DND-41 (cell line): ENCODE measurements at regions not wholly inside any gene's neighbourhood (a gene's known extent, or its start where the extent isn't known, plus 50 kb on each side); places are given as distances from the start of the nearest gene placed in this dataset.

Experiments used
- CTCF ChIP-seq: IDR thresholded peaks from 2 replicates; pipeline ENCODE4 v1.5.1; 2012; ENCODE audit warnings: borderline replicate concordance, low read length, moderate library complexity, mild to moderate bottlenecking; ENCODE audit not compliant: poor library complexity, severe bottlenecking; ENCODE audit errors: extremely low read depth
- EZH2 ChIP-seq: IDR thresholded peaks from 3 replicates; pipeline ENCODE4 v1.6.1; 2012; ENCODE audit warnings: borderline replicate concordance, low read depth, mild to moderate bottlenecking, moderate library complexity, low read length, inconsistent platforms; ENCODE audit not compliant: severe bottlenecking

DNA sequence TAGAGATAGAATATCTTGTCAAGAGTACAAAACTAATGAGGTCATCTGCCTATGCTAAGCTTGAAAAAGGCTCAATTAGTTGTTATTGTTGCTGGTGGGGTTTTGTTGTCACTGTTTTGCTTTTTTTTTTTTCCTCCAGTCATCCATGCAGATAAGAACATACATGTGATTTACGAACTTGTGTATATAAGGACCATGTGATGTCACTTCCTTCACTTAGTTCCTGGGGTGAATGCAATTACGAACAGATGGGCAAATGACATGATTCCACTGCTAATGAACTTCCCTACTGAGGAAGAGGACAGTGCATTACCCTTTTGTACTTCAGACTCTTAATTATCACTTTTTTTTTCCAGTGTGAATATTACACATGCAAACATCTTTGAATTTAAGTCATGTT lies 1175.3 kb upstream of the GJE1 start:
- TF ChIP-seq CTCF (no peak), EZH2 (no peak)
